ENCODE measurements at regions not wholly inside any gene's neighbourhood (a gene's known extent, or its start where the extent isn't known, plus 50 kb on each side); places are given as distances from the start of the nearest gene placed in this dataset.

DNA sequence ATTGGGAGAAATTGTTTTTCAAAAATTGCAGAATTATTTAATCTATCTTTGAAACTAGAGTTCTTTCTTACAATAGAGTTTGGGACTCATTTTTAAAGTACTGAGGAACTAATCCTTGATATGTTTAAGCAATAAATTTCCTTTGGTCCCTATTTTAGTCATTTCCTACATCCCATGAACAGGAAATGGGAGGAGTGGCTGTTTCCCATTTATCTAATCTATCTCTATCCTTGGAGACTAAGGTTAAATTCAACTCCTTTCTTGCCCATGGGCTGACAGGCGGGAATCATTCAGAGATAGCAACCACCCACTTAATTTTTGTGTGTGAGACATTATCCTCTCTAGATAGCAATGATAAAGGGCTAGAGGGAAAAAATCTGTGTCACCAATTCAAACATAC, 131.6 kb upstream of the EMCN start:
- H3K27me3 Mint-ChIP-seq (ENCODE audit: low read depth): no peaks in the 10 kb centered on the region
- ChIA-PET CTCF (no interaction called here), POLR2A (no interaction called here)
- no peak for DNase-seq (ENCODE audit: low spot score)
- H3K9me3 Mint-ChIP-seq: no peaks in the 10 kb centered on the region
- ATAC-seq: no peak
- H3K4me1 Mint-ChIP-seq: no peaks in the 10 kb centered on the region
- H3K4me3 Mint-ChIP-seq: no peak overlapping the region
- TF ChIP-seq NR1H2 (CRISPR knock-in tag; IDR thresholded peaks at IDR 0.05) (no peak), CDX4 (CRISPR knock-in tag; IDR thresholded peaks at IDR 0.05; ENCODE audit: borderline replicate concordance) (no peak), SP1 (CRISPR knock-in tag; conservative IDR thresholded peaks at IDR 0.05) (no peak), OVOL2 (CRISPR knock-in tag; IDR thresholded peaks at IDR 0.05; ENCODE audit: borderline replicate concordance) (no peak), E2F4 (CRISPR knock-in tag; IDR thresholded peaks at IDR 0.05; ENCODE audit: borderline replicate concordance, low read depth) (no peak), ATF1 (CRISPR knock-in tag; IDR thresholded peaks at IDR 0.05) (no peak), ZNF219 (CRISPR knock-in tag; IDR thresholded peaks at IDR 0.05; ENCODE audit: borderline replicate concordance) (no peak), CREM (CRISPR knock-in tag; IDR thresholded peaks at IDR 0.05) (no peak), ERG (CRISPR knock-in tag; IDR thresholded peaks at IDR 0.05) (no peak), FOXJ3 (CRISPR knock-in tag; IDR thresholded peaks at IDR 0.05; ENCODE audit: borderline replicate concordance) (no peak), JAZF1 (CRISPR knock-in tag; IDR thresholded peaks at IDR 0.05) (no peak), GTF2I (CRISPR knock-in tag; conservative IDR thresholded peaks at IDR 0.05) (no peak), AFF4 (CRISPR knock-in tag; IDR thresholded peaks at IDR 0.05; ENCODE audit: borderline replicate concordance) (no peak)
- TF ChIP-seq, protein P1, sequence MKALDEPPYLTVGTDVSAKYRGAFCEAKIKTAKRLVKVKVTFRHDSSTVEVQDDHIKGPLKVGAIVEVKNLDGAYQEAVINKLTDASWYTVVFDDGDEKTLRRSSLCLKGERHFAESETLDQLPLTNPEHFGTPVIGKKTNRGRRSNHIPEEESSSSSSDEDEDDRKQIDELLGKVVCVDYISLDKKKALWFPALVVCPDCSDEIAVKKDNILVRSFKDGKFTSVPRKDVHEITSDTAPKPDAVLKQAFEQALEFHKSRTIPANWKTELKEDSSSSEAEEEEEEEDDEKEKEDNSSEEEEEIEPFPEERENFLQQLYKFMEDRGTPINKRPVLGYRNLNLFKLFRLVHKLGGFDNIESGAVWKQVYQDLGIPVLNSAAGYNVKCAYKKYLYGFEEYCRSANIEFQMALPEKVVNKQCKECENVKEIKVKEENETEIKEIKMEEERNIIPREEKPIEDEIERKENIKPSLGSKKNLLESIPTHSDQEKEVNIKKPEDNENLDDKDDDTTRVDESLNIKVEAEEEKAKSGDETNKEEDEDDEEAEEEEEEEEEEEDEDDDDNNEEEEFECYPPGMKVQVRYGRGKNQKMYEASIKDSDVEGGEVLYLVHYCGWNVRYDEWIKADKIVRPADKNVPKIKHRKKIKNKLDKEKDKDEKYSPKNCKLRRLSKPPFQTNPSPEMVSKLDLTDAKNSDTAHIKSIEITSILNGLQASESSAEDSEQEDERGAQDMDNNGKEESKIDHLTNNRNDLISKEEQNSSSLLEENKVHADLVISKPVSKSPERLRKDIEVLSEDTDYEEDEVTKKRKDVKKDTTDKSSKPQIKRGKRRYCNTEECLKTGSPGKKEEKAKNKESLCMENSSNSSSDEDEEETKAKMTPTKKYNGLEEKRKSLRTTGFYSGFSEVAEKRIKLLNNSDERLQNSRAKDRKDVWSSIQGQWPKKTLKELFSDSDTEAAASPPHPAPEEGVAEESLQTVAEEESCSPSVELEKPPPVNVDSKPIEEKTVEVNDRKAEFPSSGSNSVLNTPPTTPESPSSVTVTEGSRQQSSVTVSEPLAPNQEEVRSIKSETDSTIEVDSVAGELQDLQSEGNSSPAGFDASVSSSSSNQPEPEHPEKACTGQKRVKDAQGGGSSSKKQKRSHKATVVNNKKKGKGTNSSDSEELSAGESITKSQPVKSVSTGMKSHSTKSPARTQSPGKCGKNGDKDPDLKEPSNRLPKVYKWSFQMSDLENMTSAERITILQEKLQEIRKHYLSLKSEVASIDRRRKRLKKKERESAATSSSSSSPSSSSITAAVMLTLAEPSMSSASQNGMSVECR (CRISPR knock-in tag; IDR thresholded peaks at IDR 0.05; ENCODE audit: borderline replicate concordance): no peak
- TF ChIP-seq, protein P2, sequence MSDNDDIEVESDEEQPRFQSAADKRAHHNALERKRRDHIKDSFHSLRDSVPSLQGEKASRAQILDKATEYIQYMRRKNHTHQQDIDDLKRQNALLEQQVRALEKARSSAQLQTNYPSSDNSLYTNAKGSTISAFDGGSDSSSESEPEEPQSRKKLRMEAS (CRISPR knock-in tag; IDR thresholded peaks at IDR 0.05): no peak
- TF ChIP-seq, protein P3, sequence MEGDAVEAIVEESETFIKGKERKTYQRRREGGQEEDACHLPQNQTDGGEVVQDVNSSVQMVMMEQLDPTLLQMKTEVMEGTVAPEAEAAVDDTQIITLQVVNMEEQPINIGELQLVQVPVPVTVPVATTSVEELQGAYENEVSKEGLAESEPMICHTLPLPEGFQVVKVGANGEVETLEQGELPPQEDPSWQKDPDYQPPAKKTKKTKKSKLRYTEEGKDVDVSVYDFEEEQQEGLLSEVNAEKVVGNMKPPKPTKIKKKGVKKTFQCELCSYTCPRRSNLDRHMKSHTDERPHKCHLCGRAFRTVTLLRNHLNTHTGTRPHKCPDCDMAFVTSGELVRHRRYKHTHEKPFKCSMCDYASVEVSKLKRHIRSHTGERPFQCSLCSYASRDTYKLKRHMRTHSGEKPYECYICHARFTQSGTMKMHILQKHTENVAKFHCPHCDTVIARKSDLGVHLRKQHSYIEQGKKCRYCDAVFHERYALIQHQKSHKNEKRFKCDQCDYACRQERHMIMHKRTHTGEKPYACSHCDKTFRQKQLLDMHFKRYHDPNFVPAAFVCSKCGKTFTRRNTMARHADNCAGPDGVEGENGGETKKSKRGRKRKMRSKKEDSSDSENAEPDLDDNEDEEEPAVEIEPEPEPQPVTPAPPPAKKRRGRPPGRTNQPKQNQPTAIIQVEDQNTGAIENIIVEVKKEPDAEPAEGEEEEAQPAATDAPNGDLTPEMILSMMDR (IDR thresholded peaks at IDR 0.05): no peak
- TF ChIP-seq, protein P4, sequence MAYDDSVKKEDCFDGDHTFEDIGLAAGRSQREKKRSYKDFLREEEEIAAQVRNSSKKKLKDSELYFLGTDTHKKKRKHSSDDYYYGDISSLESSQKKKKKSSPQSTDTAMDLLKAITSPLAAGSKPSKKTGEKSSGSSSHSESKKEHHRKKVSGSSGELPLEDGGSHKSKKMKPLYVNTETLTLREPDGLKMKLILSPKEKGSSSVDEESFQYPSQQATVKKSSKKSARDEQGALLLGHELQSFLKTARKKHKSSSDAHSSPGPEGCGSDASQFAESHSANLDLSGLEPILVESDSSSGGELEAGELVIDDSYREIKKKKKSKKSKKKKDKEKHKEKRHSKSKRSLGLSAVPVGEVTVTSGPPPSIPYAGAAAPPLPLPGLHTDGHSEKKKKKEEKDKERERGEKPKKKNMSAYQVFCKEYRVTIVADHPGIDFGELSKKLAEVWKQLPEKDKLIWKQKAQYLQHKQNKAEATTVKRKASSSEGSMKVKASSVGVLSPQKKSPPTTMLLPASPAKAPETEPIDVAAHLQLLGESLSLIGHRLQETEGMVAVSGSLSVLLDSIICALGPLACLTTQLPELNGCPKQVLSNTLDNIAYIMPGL (CRISPR knock-in tag; IDR thresholded peaks at IDR 0.05): no peak
- H3K27ac Mint-ChIP-seq: no peak overlapping the region
- no peaks in the 10 kb centered on the region for H3K36me3 Mint-ChIP-seq
